ENCODE measurements at regions not wholly inside any gene's neighbourhood (a gene's known extent, or its start where the extent isn't known, plus 50 kb on each side); places are given as distances from the start of the nearest gene placed in this dataset.

DNA sequence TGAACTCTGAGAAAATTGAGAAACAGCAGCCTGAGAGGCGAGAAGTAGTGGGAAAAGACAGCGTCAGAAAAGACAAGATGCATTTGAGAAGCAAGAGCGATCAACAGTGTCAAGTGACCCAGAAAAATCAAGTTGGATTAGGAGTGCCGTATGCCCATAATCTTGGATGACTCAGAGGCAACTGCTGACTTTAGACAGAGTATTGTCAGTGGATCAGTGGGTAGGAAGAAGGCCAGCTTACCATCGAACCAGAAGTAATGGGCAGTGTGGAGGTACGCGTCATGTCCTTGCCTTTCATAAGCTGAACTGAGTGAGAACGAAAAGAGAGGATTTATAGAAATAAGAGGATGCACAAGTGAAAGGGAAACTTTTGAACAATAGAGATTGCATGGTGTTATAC is 151.0 kb upstream of the NAV3 start:
- TF ChIP-seq, protein P1, sequence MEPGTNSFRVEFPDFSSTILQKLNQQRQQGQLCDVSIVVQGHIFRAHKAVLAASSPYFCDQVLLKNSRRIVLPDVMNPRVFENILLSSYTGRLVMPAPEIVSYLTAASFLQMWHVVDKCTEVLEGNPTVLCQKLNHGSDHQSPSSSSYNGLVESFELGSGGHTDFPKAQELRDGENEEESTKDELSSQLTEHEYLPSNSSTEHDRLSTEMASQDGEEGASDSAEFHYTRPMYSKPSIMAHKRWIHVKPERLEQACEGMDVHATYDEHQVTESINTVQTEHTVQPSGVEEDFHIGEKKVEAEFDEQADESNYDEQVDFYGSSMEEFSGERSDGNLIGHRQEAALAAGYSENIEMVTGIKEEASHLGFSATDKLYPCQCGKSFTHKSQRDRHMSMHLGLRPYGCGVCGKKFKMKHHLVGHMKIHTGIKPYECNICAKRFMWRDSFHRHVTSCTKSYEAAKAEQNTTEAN (CRISPR knock-in tag; IDR thresholded peaks at IDR 0.05): no peak
- TF ChIP-seq NRF1 (conservative IDR thresholded peaks at IDR 0.05 in 1 of 2, IDR thresholded peaks at IDR 0.05 in 1 of 2) (no peak), CREB1 (IDR thresholded peaks at IDR 0.05) (no peak), CREB1 (CRISPR knock-in tag; IDR thresholded peaks at IDR 0.05) (no peak), EZH2 (IDR thresholded peaks at IDR 0.05; ENCODE audit: borderline replicate concordance, low read depth, low read length) (no peak), BRD9 (IDR thresholded peaks at IDR 0.05; ENCODE audit: low read depth, partially characterized antibody) (no peak), POLR2AphosphoS5 (IDR thresholded peaks at IDR 0.05; ENCODE audit: control insufficient read depth, insufficient read depth, low read depth, low read length) (no peak)
- TF ChIP-seq, protein P2, sequence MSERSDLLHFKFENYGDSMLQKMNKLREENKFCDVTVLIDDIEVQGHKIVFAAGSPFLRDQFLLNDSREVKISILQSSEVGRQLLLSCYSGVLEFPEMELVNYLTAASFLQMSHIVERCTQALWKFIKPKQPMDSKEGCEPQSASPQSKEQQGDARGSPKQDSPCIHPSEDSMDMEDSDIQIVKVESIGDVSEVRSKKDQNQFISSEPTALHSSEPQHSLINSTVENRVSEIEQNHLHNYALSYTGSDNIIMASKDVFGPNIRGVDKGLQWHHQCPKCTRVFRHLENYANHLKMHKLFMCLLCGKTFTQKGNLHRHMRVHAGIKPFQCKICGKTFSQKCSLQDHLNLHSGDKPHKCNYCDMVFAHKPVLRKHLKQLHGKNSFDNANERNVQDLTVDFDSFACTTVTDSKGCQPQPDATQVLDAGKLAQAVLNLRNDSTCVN (CRISPR knock-in tag; IDR thresholded peaks at IDR 0.05): no peak
- TF ChIP-seq, protein P3, sequence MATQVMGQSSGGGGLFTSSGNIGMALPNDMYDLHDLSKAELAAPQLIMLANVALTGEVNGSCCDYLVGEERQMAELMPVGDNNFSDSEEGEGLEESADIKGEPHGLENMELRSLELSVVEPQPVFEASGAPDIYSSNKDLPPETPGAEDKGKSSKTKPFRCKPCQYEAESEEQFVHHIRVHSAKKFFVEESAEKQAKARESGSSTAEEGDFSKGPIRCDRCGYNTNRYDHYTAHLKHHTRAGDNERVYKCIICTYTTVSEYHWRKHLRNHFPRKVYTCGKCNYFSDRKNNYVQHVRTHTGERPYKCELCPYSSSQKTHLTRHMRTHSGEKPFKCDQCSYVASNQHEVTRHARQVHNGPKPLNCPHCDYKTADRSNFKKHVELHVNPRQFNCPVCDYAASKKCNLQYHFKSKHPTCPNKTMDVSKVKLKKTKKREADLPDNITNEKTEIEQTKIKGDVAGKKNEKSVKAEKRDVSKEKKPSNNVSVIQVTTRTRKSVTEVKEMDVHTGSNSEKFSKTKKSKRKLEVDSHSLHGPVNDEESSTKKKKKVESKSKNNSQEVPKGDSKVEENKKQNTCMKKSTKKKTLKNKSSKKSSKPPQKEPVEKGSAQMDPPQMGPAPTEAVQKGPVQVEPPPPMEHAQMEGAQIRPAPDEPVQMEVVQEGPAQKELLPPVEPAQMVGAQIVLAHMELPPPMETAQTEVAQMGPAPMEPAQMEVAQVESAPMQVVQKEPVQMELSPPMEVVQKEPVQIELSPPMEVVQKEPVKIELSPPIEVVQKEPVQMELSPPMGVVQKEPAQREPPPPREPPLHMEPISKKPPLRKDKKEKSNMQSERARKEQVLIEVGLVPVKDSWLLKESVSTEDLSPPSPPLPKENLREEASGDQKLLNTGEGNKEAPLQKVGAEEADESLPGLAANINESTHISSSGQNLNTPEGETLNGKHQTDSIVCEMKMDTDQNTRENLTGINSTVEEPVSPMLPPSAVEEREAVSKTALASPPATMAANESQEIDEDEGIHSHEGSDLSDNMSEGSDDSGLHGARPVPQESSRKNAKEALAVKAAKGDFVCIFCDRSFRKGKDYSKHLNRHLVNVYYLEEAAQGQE (IDR thresholded peaks at IDR 0.05; ENCODE audit: borderline replicate concordance): no peak
- TF ChIP-seq, protein P3 (CRISPR knock-in tag; IDR thresholded peaks at IDR 0.05; ENCODE audit: low read depth): no peak
